ENCODE measurements at regions not wholly inside any gene's neighbourhood (a gene's known extent, or its start where the extent isn't known, plus 50 kb on each side); places are given as distances from the start of the nearest gene placed in this dataset.

DNA sequence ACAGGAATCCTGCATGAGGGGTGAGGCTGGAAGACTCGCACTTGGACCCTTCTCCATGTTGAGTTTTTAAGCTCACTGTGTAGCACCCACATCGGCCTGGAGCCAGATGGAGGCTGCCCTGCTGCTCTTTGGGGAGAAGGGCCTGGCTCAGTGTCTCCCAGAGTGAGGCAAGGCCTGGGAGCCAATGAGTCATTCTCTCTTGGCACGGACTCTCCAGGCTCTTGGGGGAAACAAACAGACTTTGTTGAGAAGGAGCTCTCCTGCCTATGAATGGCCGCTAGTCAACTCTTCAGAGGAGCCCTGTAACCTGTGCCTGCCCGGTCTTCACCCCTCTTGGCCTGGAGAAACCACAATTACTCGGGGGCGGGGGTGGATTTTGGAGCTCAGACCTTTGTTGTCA, 50.8 kb upstream of the MAF start:
- TF ChIP-seq POLR2A (IDR thresholded peaks at IDR 0.05; ENCODE audit: low read depth, low read length) (no peak), EZH2 (IDR thresholded peaks at IDR 0.05; ENCODE audit: borderline replicate concordance, low read depth, low read length, severe bottlenecking) (no peak), POLR2AphosphoS5 (IDR thresholded peaks at IDR 0.05; ENCODE audit: insufficient read depth, low read depth, low read length) (no peak)
- TF ChIP-seq, protein P1, sequence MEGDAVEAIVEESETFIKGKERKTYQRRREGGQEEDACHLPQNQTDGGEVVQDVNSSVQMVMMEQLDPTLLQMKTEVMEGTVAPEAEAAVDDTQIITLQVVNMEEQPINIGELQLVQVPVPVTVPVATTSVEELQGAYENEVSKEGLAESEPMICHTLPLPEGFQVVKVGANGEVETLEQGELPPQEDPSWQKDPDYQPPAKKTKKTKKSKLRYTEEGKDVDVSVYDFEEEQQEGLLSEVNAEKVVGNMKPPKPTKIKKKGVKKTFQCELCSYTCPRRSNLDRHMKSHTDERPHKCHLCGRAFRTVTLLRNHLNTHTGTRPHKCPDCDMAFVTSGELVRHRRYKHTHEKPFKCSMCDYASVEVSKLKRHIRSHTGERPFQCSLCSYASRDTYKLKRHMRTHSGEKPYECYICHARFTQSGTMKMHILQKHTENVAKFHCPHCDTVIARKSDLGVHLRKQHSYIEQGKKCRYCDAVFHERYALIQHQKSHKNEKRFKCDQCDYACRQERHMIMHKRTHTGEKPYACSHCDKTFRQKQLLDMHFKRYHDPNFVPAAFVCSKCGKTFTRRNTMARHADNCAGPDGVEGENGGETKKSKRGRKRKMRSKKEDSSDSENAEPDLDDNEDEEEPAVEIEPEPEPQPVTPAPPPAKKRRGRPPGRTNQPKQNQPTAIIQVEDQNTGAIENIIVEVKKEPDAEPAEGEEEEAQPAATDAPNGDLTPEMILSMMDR (IDR thresholded peaks at IDR 0.05; ENCODE audit: extremely low read depth in 1 of 2, insufficient read depth in 1 of 2, low read depth in 1 of 2, low read length in 2 of 2): no peak

Measured in endothelial cell of umbilical vein (primary cell).